T-helper 17 cell (primary cell): ENCODE measurements at regions not wholly inside any gene's neighbourhood (a gene's known extent, or its start where the extent isn't known, plus 50 kb on each side); places are given as distances from the start of the nearest gene placed in this dataset.

Experiments used
- ATAC-seq: fragments of 150-1000 bp; cut with Tn5 transposase; 2 replicates; pipeline ENCODE4 v1.10.0; 2021; ENCODE audit warnings: mild to moderate bottlenecking, moderate library complexity
- DNase-seq, 3 donors: peaks; one replicate each; pipeline versions ENCODE4 v3.0.0 to v3.0.0-alpha.2; 2020 to 2021
- H3K9me3 ChIP-seq: one replicate; pipeline ENCODE4 v1.7.0; 2013; ENCODE audit warnings: low read length, mild to moderate bottlenecking; ENCODE audit not compliant: control insufficient read depth, poor library complexity, severe bottlenecking
- H3K27ac Mint-ChIP-seq: one replicate; pipeline ENCODE4 v1.8.0; 2022; ENCODE audit warnings: mild to moderate bottlenecking, moderate library complexity, mixed read lengths
- H3K27me3 Mint-ChIP-seq: one replicate; pipeline ENCODE4 v1.8.0; 2022; ENCODE audit warnings: mixed read lengths
- H3K36me3 Mint-ChIP-seq: one replicate; pipeline ENCODE4 v1.8.0; 2022; ENCODE audit warnings: low read depth, mixed read lengths
- H3K4me1 Mint-ChIP-seq: one replicate; pipeline ENCODE4 v1.8.0; 2022; ENCODE audit warnings: mild to moderate bottlenecking, mixed read lengths
- H3K4me3 Mint-ChIP-seq: one replicate; pipeline ENCODE4 v1.8.0; 2022; ENCODE audit warnings: mild to moderate bottlenecking, moderate library complexity, mixed read lengths

- DNase-seq (no peak), ATAC-seq (no peak)
- Mint-ChIP-seq H3K36me3 (no peaks in the 10 kb centered on the region), H3K4me1 (no peaks in the 10 kb centered on the region), H3K27ac (no peak overlapping the region), H3K4me3 (no peak overlapping the region), H3K27me3 (no peaks in the 10 kb centered on the region)
- no peaks in the 10 kb centered on the region for H3K9me3 ChIP-seq
Measured at GRCh38 chr2:41417511-41417910, 630.3 kb upstream of the PKDCC start.

GRCh38 chr2:41420219-41420618, 627.6 kb upstream of the PKDCC start:
- H3K9me3 ChIP-seq: no peaks in the 10 kb centered on the region

GRCh38 chr2:41420872-41421271, 626.9 kb upstream of the PKDCC start:
- no peak overlapping the region for H3K27ac Mint-ChIP-seq
- no peak for ATAC-seq

More at GRCh38 chr2:41420219-41420618, 627.6 kb upstream of the PKDCC start:
- H3K4me1 Mint-ChIP-seq: no peaks in the 10 kb centered on the region
- no peak overlapping the region for H3K27ac Mint-ChIP-seq
- H3K27me3 Mint-ChIP-seq: no peaks in the 10 kb centered on the region
- no peak for ATAC-seq
- no peak for DNase-seq
- no peaks in the 10 kb centered on the region for H3K36me3 Mint-ChIP-seq
- H3K4me3 Mint-ChIP-seq: no peak overlapping the region

GRCh38 chr2:41431756-41432155, 616.1 kb upstream of the PKDCC start:
- Mint-ChIP-seq H3K4me1 (no peaks in the 10 kb centered on the region), H3K4me3 (no peak overlapping the region), H3K27ac (no peak overlapping the region)

More at GRCh38 chr2:41420872-41421271, 626.9 kb upstream of the PKDCC start:
- H3K9me3 ChIP-seq: no peaks in the 10 kb centered on the region
- H3K36me3 Mint-ChIP-seq: no peaks in the 10 kb centered on the region
- no peaks in the 10 kb centered on the region for H3K4me1 Mint-ChIP-seq
- no peak for DNase-seq
- no peaks in the 10 kb centered on the region for H3K27me3 Mint-ChIP-seq
- H3K4me3 Mint-ChIP-seq: no peak overlapping the region

GRCh38 chr2:41432459-41432858, 615.4 kb upstream of the PKDCC start:
- Mint-ChIP-seq H3K4me3 (no peak overlapping the region), H3K4me1 (no peaks in the 10 kb centered on the region), H3K27me3 (no peaks in the 10 kb centered on the region), H3K27ac (no peak overlapping the region), H3K36me3 (no peaks in the 10 kb centered on the region)
- DNase-seq: no peak
- H3K9me3 ChIP-seq: no peaks in the 10 kb centered on the region
- no peak for ATAC-seq

More at GRCh38 chr2:41431756-41432155, 616.1 kb upstream of the PKDCC start:
- no peak for ATAC-seq
- no peaks in the 10 kb centered on the region for H3K9me3 ChIP-seq
- Mint-ChIP-seq H3K36me3 (no peaks in the 10 kb centered on the region), H3K27me3 (no peaks in the 10 kb centered on the region)
- no peak for DNase-seq

- no peaks in the 10 kb centered on the region for H3K9me3 ChIP-seq
- ATAC-seq: no peak
- Mint-ChIP-seq H3K27ac (no peak overlapping the region), H3K4me3 (no peak overlapping the region), H3K4me1 (no peaks in the 10 kb centered on the region), H3K27me3 (no peaks in the 10 kb centered on the region), H3K36me3 (no peaks in the 10 kb centered on the region)
- DNase-seq: no peak
Measured at GRCh38 chr2:41434991-41435390, 612.8 kb upstream of the PKDCC start.

- H3K4me3 Mint-ChIP-seq: no peak overlapping the region
- H3K27ac Mint-ChIP-seq: no peak overlapping the region
- no peaks in the 10 kb centered on the region for H3K27me3 Mint-ChIP-seq
- H3K9me3 ChIP-seq: peaks cover 2% of the 10 kb centered on the region
- no peak for ATAC-seq
- no peaks in the 10 kb centered on the region for H3K4me1 Mint-ChIP-seq
- H3K36me3 Mint-ChIP-seq: no peaks in the 10 kb centered on the region
- DNase-seq: no peak
Measured at GRCh38 chr2:41441958-41442357, 605.9 kb upstream of the PKDCC start.

- no peaks in the 10 kb centered on the region for H3K4me1 Mint-ChIP-seq
- no peaks in the 10 kb centered on the region for H3K27me3 Mint-ChIP-seq
- DNase-seq (no peak), ATAC-seq (no peak)
- H3K9me3 ChIP-seq: no peaks in the 10 kb centered on the region
- no peak overlapping the region for H3K4me3 Mint-ChIP-seq
- no peaks in the 10 kb centered on the region for H3K36me3 Mint-ChIP-seq
- H3K27ac Mint-ChIP-seq: no peak overlapping the region
Measured at GRCh38 chr2:41445865-41446264, 602.0 kb upstream of the PKDCC start.

- ATAC-seq (no peak), DNase-seq (no peak)
- Mint-ChIP-seq H3K27ac (no peak overlapping the region), H3K27me3 (no peaks in the 10 kb centered on the region), H3K4me3 (no peak overlapping the region), H3K36me3 (no peaks in the 10 kb centered on the region), H3K4me1 (no peaks in the 10 kb centered on the region)
- H3K9me3 ChIP-seq: no peaks in the 10 kb centered on the region
Measured at GRCh38 chr2:41446266-41446665, 601.6 kb upstream of the PKDCC start.

- no peaks in the 10 kb centered on the region for H3K9me3 ChIP-seq
- H3K27ac Mint-ChIP-seq: no peak overlapping the region
- no peaks in the 10 kb centered on the region for H3K4me1 Mint-ChIP-seq
- no peaks in the 10 kb centered on the region for H3K36me3 Mint-ChIP-seq
- H3K4me3 Mint-ChIP-seq: no peak overlapping the region
- H3K27me3 Mint-ChIP-seq: no peaks in the 10 kb centered on the region
- DNase-seq: no peak
- no peak for ATAC-seq
Measured at GRCh38 chr2:41448221-41448620, 599.6 kb upstream of the PKDCC start.

GRCh38 chr2:41457026-41457425, 590.8 kb upstream of the PKDCC start:
- no peaks in the 10 kb centered on the region for H3K9me3 ChIP-seq
- Mint-ChIP-seq H3K36me3 (no peaks in the 10 kb centered on the region), H3K4me3 (no peak overlapping the region), H3K27ac (no peak overlapping the region), H3K27me3 (no peaks in the 10 kb centered on the region), H3K4me1 (no peaks in the 10 kb centered on the region)
- ATAC-seq: no peak
- no peak for DNase-seq

GRCh38 chr2:41460661-41461060, 587.2 kb upstream of the PKDCC start:
- no peaks in the 10 kb centered on the region for H3K9me3 ChIP-seq
- Mint-ChIP-seq H3K36me3 (no peaks in the 10 kb centered on the region), H3K27ac (no peak overlapping the region), H3K4me3 (no peak overlapping the region), H3K27me3 (no peaks in the 10 kb centered on the region), H3K4me1 (no peaks in the 10 kb centered on the region)
- ATAC-seq (no peak), DNase-seq (no peak)

GRCh38 chr2:41464395-41464794, 583.4 kb upstream of the PKDCC start:
- Mint-ChIP-seq H3K36me3 (no peaks in the 10 kb centered on the region), H3K27ac (no peak overlapping the region), H3K4me3 (no peak overlapping the region), H3K27me3 (no peaks in the 10 kb centered on the region), H3K4me1 (no peaks in the 10 kb centered on the region)
- H3K9me3 ChIP-seq: no peaks in the 10 kb centered on the region
- DNase-seq (no peak), ATAC-seq (no peak)

- Mint-ChIP-seq H3K36me3 (no peaks in the 10 kb centered on the region), H3K4me3 (no peak overlapping the region), H3K27me3 (peaks cover 5% of the 10 kb centered on the region), H3K27ac (no peak overlapping the region), H3K4me1 (no peaks in the 10 kb centered on the region)
- no peak for DNase-seq
- ATAC-seq: no peak
- no peaks in the 10 kb centered on the region for H3K9me3 ChIP-seq
Measured at GRCh38 chr2:41475959-41476358, 571.9 kb upstream of the PKDCC start.

- ATAC-seq (no peak), DNase-seq (no peak)
- no peak overlapping the region for H3K4me3 Mint-ChIP-seq
- H3K4me1 Mint-ChIP-seq: no peaks in the 10 kb centered on the region
- H3K9me3 ChIP-seq: no peaks in the 10 kb centered on the region
- H3K27me3 Mint-ChIP-seq: peaks cover 7% of the 10 kb centered on the region
- H3K36me3 Mint-ChIP-seq: no peaks in the 10 kb centered on the region
- no peak overlapping the region for H3K27ac Mint-ChIP-seq
Measured at GRCh38 chr2:41482659-41483058, 565.2 kb upstream of the PKDCC start.
